ENCODE measurements at regions not wholly inside any gene's neighbourhood (a gene's known extent, or its start where the extent isn't known, plus 50 kb on each side); places are given as distances from the start of the nearest gene placed in this dataset.

DNA sequence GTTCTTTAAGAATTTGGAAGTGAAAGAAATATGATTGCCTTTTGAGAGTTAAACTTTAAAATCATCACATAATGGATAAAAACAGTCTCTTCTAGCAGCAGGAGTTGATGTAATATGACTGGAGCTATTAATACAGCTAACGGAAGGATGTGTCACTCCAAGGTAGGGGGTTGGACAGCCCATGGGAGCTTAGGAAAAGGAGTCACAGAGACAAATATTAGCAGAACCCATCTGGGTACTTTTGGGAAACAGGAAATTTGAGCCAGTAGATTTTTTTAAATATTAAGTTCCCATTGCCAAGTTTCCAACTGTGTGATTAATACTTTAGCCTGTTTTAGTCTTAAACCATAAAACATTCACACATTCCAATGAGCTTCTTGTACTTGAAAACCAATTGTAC is 164.7 kb upstream of the RIMS1 start:
- no peaks in the 10 kb centered on the region for H3K4me1 ChIP-seq (ENCODE audit: control insufficient read depth, insufficient read depth, low read length)
- WGBS (ENCODE audit: insufficient coverage, insufficient replicate concordance, low lambda C conversion rate, missing lambda C conversion rate) = 43% methylated on average over 1 of the region's 1 CpG
- FAIRE-seq = no peak
- H3K79me2 ChIP-seq (ENCODE audit: control insufficient read depth, insufficient read depth, low read length) = no peaks in the 10 kb centered on the region
- no peak for TF ChIP-seq ZNF217 (IDR thresholded peaks at IDR 0.05)
- TF ChIP-seq ZBED1 (IDR thresholded peaks at IDR 0.05; ENCODE audit: borderline replicate concordance) = no peak
- no peak for TF ChIP-seq JUND (IDR thresholded peaks at IDR 0.05; ENCODE audit: low read depth, low read length)
- TF ChIP-seq NFXL1 (IDR thresholded peaks at IDR 0.05; ENCODE audit: borderline replicate concordance) = no peak
- no peak for TF ChIP-seq KAT2A (conservative IDR thresholded peaks at IDR 0.05; ENCODE audit: control insufficient read depth, low read depth, low read length)
- no peak for TF ChIP-seq SREBF2 (IDR thresholded peaks at IDR 0.05; ENCODE audit: low read length)
- no peak for TF ChIP-seq RCOR1 (conservative IDR thresholded peaks at IDR 0.05; ENCODE audit: low read depth, low read length)
- TF ChIP-seq HSF1 (IDR thresholded peaks at IDR 0.05; ENCODE audit: low read depth, low read length) = no peak
- no peak for TF ChIP-seq SP1 (IDR thresholded peaks at IDR 0.05; ENCODE audit: low read depth, low read length)
- no peak for TF ChIP-seq RUNX3 (IDR thresholded peaks at IDR 0.05; ENCODE audit: low read length)
- TF ChIP-seq PML (IDR thresholded peaks at IDR 0.05; ENCODE audit: low read length) = no peak
- in situ Hi-C loops (cut with MboI) = no loop called here
- POLR2A ChIA-PET = no interaction called here
- no peaks in the 10 kb centered on the region for H4K20me1 ChIP-seq (ENCODE audit: control insufficient read depth, insufficient read depth)
- SMC1A ChIA-PET (ENCODE audit: uncharacterized antibody, unreplicated experiment) = no interaction called here
- RAD21 ChIA-PET (ENCODE audit: unreplicated experiment) = interaction anchor here (0.6 kb wide), 1 partner anchor 15 kb away, joined by 4 read pairs; no protein-coding TSS in a partner anchor
- BruUV-seq (replicated peaks) = no TSS peak
- no peak for DNase-seq (ENCODE audit: low read depth, low spot score)
- H3K4me3 ChIP-seq = no peak overlapping the region
- CTCF ChIA-PET = no interaction called here
- H3K27me3 ChIP-seq (replicated peaks in 1 of 2; ENCODE audit: control insufficient read depth in 2 of 2, insufficient read depth in 2 of 2, low read length in 1 of 2) = no peaks in the 10 kb centered on the region
- H3K4me2 ChIP-seq (ENCODE audit: control insufficient read depth, insufficient read depth) = no peak overlapping the region
- H3K9ac ChIP-seq (ENCODE audit: control insufficient read depth, insufficient read depth, low read length) = no peak overlapping the region
- H3K36me3 ChIP-seq (ENCODE audit: control insufficient read depth in 2 of 2, insufficient read depth in 2 of 2, low read length in 1 of 2) = no peaks in the 10 kb centered on the region
- ATAC-seq = no peak
- no peak overlapping the region for H3K27ac ChIP-seq (ENCODE audit: control insufficient read depth, insufficient read depth)
- no peak overlapping the region for H2AFZ ChIP-seq (ENCODE audit: control insufficient read depth, low read depth, low read length)
- no peaks in the 10 kb centered on the region for H3K9me3 ChIP-seq (replicated peaks; ENCODE audit: control insufficient read depth, insufficient read depth, low read length)
- intact Hi-C loops (cut with micrococcal nuclease; ENCODE audit: unreplicated experiment) = no loop called here
